ENCODE measurements at regions not wholly inside any gene's neighbourhood (a gene's known extent, or its start where the extent isn't known, plus 50 kb on each side); places are given as distances from the start of the nearest gene placed in this dataset.

DNA sequence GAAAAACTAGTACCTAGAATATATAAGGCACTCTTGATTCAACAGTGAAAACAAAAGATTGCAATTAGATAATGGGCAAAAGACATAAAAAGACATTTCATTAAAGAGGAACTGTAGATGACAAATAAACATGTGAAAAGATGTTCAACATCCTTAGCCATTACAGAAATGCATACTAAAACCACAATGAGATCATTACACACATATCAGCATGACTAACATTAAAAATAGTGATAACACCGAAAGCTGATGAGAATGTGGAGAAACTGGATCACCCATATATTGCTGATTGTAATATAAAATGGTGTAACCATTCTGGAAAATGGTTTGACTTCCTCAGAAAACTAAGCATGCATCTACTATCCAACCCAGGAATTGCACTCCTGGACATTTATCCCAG, 340.3 kb downstream of the SEC16B start:
- Mint-ChIP-seq H3K9me3 (ENCODE audit: unreplicated experiment) (no peaks in the 10 kb centered on the region), H3K4me1 (ENCODE audit: unreplicated experiment) (no peaks in the 10 kb centered on the region), H3K27ac (ENCODE audit: unreplicated experiment) (no peak overlapping the region), H3K27me3 (ENCODE audit: unreplicated experiment) (no peaks in the 10 kb centered on the region), H3K36me3 (ENCODE audit: low read depth, unreplicated experiment) (no peaks in the 10 kb centered on the region), H3K4me3 (ENCODE audit: unreplicated experiment) (no peak overlapping the region)
- DNase-seq (ENCODE audit: low spot score), result no peak
- TF ChIP-seq CTCF (IDR thresholded peaks at IDR 0.05; ENCODE audit: unreplicated experiment), result no peak

DNA sequence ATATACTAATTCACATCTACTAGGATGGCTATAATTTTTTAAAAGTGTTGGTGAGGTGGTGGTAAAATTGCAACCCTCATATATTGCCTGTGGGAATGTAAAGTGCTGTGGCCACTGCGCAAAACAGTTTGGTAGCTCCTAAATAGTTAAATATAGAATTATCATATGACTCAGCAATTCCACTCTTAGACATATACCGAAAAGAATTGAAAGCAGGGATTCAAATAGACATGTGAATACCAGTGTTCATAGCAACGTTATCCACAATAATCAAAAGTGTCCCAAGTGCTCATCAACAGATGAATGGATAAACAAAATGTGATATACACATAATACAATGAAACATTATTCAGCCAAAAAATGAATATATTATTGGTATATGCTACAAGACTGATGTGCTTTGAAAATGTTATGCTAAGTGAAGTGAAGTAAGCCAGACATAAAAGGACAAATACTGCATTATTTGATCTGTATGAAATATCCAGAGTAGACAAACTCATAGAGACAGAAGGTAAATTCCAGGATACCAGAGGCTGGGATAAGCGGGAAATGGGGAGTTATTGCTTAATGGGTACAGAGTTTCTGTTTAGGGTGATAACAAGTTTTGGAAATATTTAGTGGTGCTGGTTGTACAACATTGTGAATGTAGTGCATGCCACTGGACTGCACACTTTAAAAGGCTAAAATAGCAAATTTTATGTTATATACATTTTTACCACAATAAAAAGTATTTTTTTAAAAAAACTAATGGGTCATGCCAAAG, 342.5 kb downstream of the SEC16B start:
- no peak for DNase-seq (ENCODE audit: low spot score)
- no peak overlapping the region for H3K4me3 Mint-ChIP-seq (ENCODE audit: unreplicated experiment)
- no peaks in the 10 kb centered on the region for H3K4me1 Mint-ChIP-seq (ENCODE audit: unreplicated experiment)
- H3K27me3 Mint-ChIP-seq (ENCODE audit: unreplicated experiment), result no peaks in the 10 kb centered on the region
- no peak for TF ChIP-seq CTCF (IDR thresholded peaks at IDR 0.05; ENCODE audit: unreplicated experiment)
- no peaks in the 10 kb centered on the region for H3K36me3 Mint-ChIP-seq (ENCODE audit: low read depth, unreplicated experiment)
- no peak overlapping the region for H3K27ac Mint-ChIP-seq (ENCODE audit: unreplicated experiment)
- no peaks in the 10 kb centered on the region for H3K9me3 Mint-ChIP-seq (ENCODE audit: unreplicated experiment)

DNA sequence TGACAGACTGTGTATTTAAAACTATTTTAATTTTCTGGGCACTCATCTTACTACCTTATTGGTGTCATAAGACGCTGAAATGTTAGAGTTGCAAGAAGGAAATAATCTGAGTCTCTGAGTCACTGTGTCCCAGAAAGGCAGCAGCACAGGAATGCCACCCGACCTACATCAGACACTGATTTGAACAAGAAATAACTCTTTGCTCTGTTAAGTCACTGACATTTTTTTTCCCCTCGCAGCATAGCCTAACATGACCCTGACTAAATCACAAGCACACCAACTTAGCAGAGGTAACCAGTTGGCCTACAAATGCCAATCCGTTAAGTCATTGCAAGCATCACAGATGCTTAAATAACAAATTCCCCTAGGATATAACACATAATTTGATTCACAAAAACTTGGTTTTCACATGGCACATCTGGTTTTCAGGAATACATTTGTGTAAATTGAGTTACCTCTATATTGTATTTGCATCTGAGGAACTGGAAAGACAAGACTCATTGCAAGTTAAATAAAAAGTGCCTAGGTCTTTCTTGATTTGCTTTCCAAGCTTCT, 349.1 kb downstream of the SEC16B start:
- no peak for DNase-seq (ENCODE audit: low spot score)
- Mint-ChIP-seq H3K27ac (ENCODE audit: unreplicated experiment) (no peak overlapping the region), H3K4me1 (ENCODE audit: unreplicated experiment) (no peaks in the 10 kb centered on the region), H3K9me3 (ENCODE audit: unreplicated experiment) (no peaks in the 10 kb centered on the region), H3K27me3 (ENCODE audit: unreplicated experiment) (no peaks in the 10 kb centered on the region), H3K4me3 (ENCODE audit: unreplicated experiment) (no peak overlapping the region), H3K36me3 (ENCODE audit: low read depth, unreplicated experiment) (no peaks in the 10 kb centered on the region)
- no peak for TF ChIP-seq CTCF (IDR thresholded peaks at IDR 0.05; ENCODE audit: unreplicated experiment)

- H3K4me1 Mint-ChIP-seq (ENCODE audit: unreplicated experiment), result no peaks in the 10 kb centered on the region
- H3K4me3 Mint-ChIP-seq (ENCODE audit: unreplicated experiment), result no peak overlapping the region
- no peaks in the 10 kb centered on the region for H3K27me3 Mint-ChIP-seq (ENCODE audit: unreplicated experiment)
- no peak for DNase-seq (ENCODE audit: low spot score)
- no peaks in the 10 kb centered on the region for H3K9me3 Mint-ChIP-seq (ENCODE audit: unreplicated experiment)
- no peak for TF ChIP-seq CTCF (IDR thresholded peaks at IDR 0.05; ENCODE audit: unreplicated experiment)
- H3K36me3 Mint-ChIP-seq (ENCODE audit: low read depth, unreplicated experiment), result no peaks in the 10 kb centered on the region
- H3K27ac Mint-ChIP-seq (ENCODE audit: unreplicated experiment), result no peak overlapping the region
Observed at GRCh38 chr1:177615251-177615650, 354.6 kb downstream of the SEC16B start.

GRCh38 chr1:177611402-177611801, 358.5 kb downstream of the SEC16B start:
- H3K9me3 Mint-ChIP-seq (ENCODE audit: unreplicated experiment), result no peaks in the 10 kb centered on the region
- no peak for TF ChIP-seq CTCF (IDR thresholded peaks at IDR 0.05; ENCODE audit: unreplicated experiment)
- H3K27me3 Mint-ChIP-seq (ENCODE audit: unreplicated experiment), result no peaks in the 10 kb centered on the region
- no peak overlapping the region for H3K4me3 Mint-ChIP-seq (ENCODE audit: unreplicated experiment)
- no peaks in the 10 kb centered on the region for H3K4me1 Mint-ChIP-seq (ENCODE audit: unreplicated experiment)
- DNase-seq (ENCODE audit: low spot score), result no peak
- no peaks in the 10 kb centered on the region for H3K36me3 Mint-ChIP-seq (ENCODE audit: low read depth, unreplicated experiment)
- H3K27ac Mint-ChIP-seq (ENCODE audit: unreplicated experiment), result no peak overlapping the region
